Right lobe of liver (tissue), 6 donors: ENCODE measurements at regions not wholly inside any gene's neighbourhood (a gene's known extent, or its start where the extent isn't known, plus 50 kb on each side); places are given as distances from the start of the nearest gene placed in this dataset.
A peak's percentile ranks its signal among the peaks of the same experiment; 100 is the strongest.

Source experiments
- ATAC-seq, 4 donors: fragments of 200-7000 bp; cut with Tn5 transposase; one replicate each; pipeline ENCODE4 v1.9.1; 2020; ENCODE audit warnings: mild to moderate bottlenecking in 4 of 4, moderate library complexity in 4 of 4
- DNase-seq, 3 donors: peaks; one replicate each; pipeline ENCODE4 v3.0.0-alpha.2; 2020
- H3K27ac ChIP-seq, 3 donors: fragments of 200-600 bp; one replicate each; pipeline ENCODE4 v1.8.0; 2022
- H3K27me3 ChIP-seq, 2 donors: fragments of 200-600 bp; one replicate each; pipeline ENCODE4 v1.8.0; 2022
- H3K36me3 ChIP-seq, 4 donors: fragments of 200-600 bp; sonication (generic) in 1 of 4; one replicate each; pipeline versions ENCODE4 v1.5.1 to v1.8.0; 2017 to 2022; ENCODE audit warnings: control low read depth in 1 of 4
- H3K4me1 ChIP-seq, 4 donors: fragments of 200-600 bp; sonication (generic) in 1 of 4; one replicate each; pipeline versions ENCODE4 v1.5.1 to v1.8.0; 2017 to 2022; ENCODE audit warnings: control low read depth in 1 of 4
- H3K4me3 ChIP-seq, 3 donors: fragments of 200-600 bp; one replicate each; pipeline ENCODE4 v1.8.0; 2022
- H3K9me3 ChIP-seq, 4 donors: fragments of 200-600 bp; sonication (generic) in 1 of 4; one replicate each; pipeline versions ENCODE4 v1.5.1 to v1.8.0; 2017 to 2022; ENCODE audit warnings: control low read depth in 1 of 4
- POLR2A ChIP-seq: fragments of 450-650 bp; IDR thresholded peaks from one replicate; pipeline ENCODE4 v1.6.1; 2017; ENCODE audit warnings: antibody characterized with exemption, mild to moderate bottlenecking
- WGBS: methylation state at CpG from one replicate; pipeline ENCODE4 v1.1.6; 2018; ENCODE audit warnings: low coverage, low lambda C conversion rate; ENCODE audit not compliant: insufficient coverage; ENCODE audit errors: missing lambda C conversion rate; 5-methylcytosine and 5-hydroxymethylcytosine counted together
- intact Hi-C, 2 donors: fragments of 100-400 bp; cut with DNase I; formaldehyde crosslinking; loops; one replicate each; pipeline versions ENCODE4 v1.11.2 to v1.14.1; 2022
- TF ChIP-seq, protein P1 (sequence below), 4 donors: fragments of 200-600 bp in 3 of 4; fragments of 450-650 bp in 1 of 4; IDR thresholded peaks; one replicate each; pipeline versions ENCODE4 v1.5.1 to v1.8.0; 2016 to 2022; ENCODE audit warnings: antibody characterized with exemption in 4 of 4, mild to moderate bottlenecking in 2 of 4
- donor health status: DM: no; HTN: yes; CAD: no.
- donor health status: DM: no; HTN: no; CAD: no.
- donor health status: DM: no; HTN: no; CAD: no.
- donor health status: DM: no; HTN: yes; CAD: no.
- donor health status: DM: no; HTN: yes; CAD: no.

DNA sequence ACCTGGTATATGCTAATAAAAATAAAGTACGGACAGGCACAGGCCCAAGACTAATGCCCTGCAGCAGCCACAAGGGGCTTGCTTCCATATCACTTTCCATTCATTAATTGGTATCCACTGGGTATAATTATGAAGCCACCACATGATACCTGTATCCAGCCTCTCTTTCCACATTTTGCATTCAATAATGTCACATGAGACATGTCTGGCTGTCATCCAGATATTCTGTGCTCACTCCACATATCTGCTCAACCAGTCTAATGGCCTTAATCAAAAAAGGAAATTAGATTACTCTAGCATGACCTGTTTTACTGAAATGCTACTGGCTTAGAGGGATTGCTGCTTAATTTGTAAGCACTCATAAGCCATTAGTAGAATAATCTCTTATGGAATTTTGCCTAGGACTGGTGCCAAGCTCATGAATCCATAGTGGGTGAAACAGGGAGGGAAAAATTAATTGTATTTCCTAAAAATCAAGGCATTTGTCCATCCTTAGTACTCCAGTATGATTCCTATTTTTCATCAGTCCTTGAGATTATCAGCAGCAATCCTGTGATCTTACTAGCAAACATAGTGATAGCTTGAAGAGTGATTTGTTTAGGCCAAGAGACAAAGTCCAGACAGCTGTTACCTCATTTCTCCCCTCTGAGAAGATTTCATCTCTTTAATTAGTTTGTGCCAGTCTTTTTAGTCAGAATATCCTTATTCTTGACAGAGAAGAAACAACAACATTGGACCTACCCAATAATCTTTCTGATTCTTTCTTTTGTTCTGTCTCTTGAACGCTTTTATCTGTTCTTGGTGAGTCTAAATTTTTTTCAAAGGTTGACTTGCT is 119.2 kb upstream of the ABCA1 start:
- TF ChIP-seq, protein P1, sequence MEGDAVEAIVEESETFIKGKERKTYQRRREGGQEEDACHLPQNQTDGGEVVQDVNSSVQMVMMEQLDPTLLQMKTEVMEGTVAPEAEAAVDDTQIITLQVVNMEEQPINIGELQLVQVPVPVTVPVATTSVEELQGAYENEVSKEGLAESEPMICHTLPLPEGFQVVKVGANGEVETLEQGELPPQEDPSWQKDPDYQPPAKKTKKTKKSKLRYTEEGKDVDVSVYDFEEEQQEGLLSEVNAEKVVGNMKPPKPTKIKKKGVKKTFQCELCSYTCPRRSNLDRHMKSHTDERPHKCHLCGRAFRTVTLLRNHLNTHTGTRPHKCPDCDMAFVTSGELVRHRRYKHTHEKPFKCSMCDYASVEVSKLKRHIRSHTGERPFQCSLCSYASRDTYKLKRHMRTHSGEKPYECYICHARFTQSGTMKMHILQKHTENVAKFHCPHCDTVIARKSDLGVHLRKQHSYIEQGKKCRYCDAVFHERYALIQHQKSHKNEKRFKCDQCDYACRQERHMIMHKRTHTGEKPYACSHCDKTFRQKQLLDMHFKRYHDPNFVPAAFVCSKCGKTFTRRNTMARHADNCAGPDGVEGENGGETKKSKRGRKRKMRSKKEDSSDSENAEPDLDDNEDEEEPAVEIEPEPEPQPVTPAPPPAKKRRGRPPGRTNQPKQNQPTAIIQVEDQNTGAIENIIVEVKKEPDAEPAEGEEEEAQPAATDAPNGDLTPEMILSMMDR (IDR thresholded peaks at IDR 0.05) = no peak
- TF ChIP-seq POLR2A = no peak
- H3K4me3 ChIP-seq = no peak overlapping the region
- H3K4me1 ChIP-seq = no peaks in the 10 kb centered on the region
- no peaks in the 10 kb centered on the region for H3K9me3 ChIP-seq
- peak in 1 of 4 donors; percentile 36 for ATAC-seq
- H3K36me3 ChIP-seq = no peaks in the 10 kb centered on the region
- no peak for DNase-seq
- H3K27ac ChIP-seq = no peak overlapping the region
- 83% methylated on average over 2 of the region's 2 CpGs for WGBS
- intact Hi-C loops = no loop called here
- no peaks in the 10 kb centered on the region for H3K27me3 ChIP-seq

DNA sequence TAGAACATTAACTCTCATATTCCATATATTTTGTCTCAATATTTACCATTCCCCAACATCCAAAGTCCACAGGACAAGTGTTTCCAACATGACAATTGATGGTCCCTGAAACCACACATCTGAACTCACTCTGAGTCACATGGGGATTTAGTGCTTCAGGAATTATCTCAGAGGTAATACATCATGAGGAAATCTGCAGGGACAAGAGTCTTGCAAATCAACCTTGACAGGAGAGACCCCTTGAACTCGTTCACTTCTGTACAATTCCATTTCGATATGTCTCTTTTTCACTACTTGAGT is 119.7 kb upstream of the ABCA1 start:
- DNase-seq (no peak), ATAC-seq (no peak)
- Histone ChIP-seq H3K4me3 (no peak overlapping the region), H3K4me1 (no peaks in the 10 kb centered on the region), H3K27me3 (no peaks in the 10 kb centered on the region), H3K9me3 (no peaks in the 10 kb centered on the region), H3K36me3 (no peaks in the 10 kb centered on the region), H3K27ac (no peak overlapping the region)
- no peak for TF ChIP-seq POLR2A
- TF ChIP-seq, protein P1 (IDR thresholded peaks at IDR 0.05) = no peak
- intact Hi-C loops = no loop called here
- WGBS = 41% methylated on average over 2 of the region's 2 CpGs

DNA sequence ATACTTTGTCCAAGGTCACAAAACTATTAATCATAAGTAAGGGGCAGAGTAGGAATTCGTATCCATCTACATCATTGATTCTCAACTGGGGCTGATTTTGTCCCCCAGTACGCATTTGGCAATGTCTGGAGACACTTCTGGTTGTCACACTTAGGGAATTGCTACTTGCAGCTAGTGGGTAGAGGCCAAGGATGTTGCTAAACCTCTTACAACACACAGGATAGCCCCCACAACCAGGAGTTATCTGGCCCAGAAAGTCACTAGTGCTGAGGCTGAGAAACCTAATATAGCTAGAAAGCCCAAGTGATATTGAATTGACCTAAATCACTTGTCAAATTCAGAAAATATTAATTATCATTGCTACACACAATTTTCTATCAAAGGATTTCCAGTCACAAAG is 120.4 kb upstream of the ABCA1 start:
- 83% methylated on average over 1 of the region's 2 CpGs for WGBS
- no peaks in the 10 kb centered on the region for H3K36me3 ChIP-seq
- ATAC-seq (no peak), DNase-seq (no peak)
- H3K9me3 ChIP-seq = no peaks in the 10 kb centered on the region
- intact Hi-C loops = no loop called here
- no peaks in the 10 kb centered on the region for H3K4me1 ChIP-seq
- H3K27ac ChIP-seq = no peak overlapping the region
- no peaks in the 10 kb centered on the region for H3K27me3 ChIP-seq
- TF ChIP-seq, protein P1 (IDR thresholded peaks at IDR 0.05) = no peak
- TF ChIP-seq POLR2A = no peak
- H3K4me3 ChIP-seq = no peak overlapping the region

DNA sequence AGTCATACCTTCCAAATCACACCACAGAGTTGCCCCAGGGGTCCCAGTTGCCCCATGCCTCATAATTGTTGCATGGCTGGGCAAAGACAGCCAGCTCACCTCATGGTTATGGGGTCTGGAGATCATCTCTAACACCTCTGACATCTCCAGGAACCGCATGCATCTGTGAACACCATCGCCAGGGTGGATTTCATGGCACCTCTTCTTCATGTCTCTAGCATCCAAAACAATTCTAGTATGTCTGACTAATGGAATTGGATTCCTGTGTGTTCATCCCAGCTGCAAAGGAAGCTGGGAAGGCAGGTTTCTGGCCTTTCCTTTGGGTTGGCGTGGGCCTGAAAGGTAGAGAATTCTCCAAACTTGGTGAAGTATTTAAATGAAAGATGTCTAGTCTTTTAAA is 122.3 kb upstream of the ABCA1 start:
- Histone ChIP-seq H3K27ac (no peak overlapping the region), H3K4me3 (no peak overlapping the region), H3K27me3 (no peaks in the 10 kb centered on the region), H3K4me1 (no peaks in the 10 kb centered on the region), H3K36me3 (no peaks in the 10 kb centered on the region), H3K9me3 (no peaks in the 10 kb centered on the region)
- no peak for ATAC-seq
- intact Hi-C loops = no loop called here
- DNase-seq = no peak
- 90% methylated on average over 1 of the region's 3 CpGs for WGBS
- TF ChIP-seq, protein P1 (IDR thresholded peaks at IDR 0.05) = no peak
- no peak for TF ChIP-seq POLR2A
